Activated CD8-positive, alpha-beta memory T cell treated with anti-CD3 and anti-CD28 coated beads for 24 hours (primary cell): ENCODE measurements at regions not wholly inside any gene's neighbourhood (a gene's known extent, or its start where the extent isn't known, plus 50 kb on each side); places are given as distances from the start of the nearest gene placed in this dataset.

Experiments used
- DNase-seq: peaks from one replicate; pipeline ENCODE4 v3.0.0-alpha.2; 2020

GRCh38 chr14:94884616-94885230 lies 114.8 kb upstream of the GSC start:
- DNase-seq, result no peak

DNA sequence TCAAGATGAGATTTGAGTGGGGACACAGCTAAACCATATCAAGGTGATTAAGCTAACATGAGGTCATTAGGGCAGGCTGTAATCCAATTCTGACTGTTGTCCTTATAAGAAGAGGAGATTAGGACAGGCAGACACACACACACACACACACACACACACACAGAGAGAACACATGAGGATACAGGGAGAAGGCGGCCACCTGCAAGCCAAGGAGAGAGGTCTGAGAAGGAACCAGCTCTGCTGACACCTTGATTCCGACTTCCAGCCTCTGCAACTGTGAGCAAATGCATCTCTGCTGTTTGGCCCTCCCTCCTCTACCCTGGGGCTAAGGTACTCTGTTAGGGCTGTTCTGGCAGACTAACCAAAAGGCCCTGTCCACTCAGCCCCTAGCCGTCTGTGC lies 112.5 kb upstream of the GSC start:
- DNase-seq, result no peak

DNA sequence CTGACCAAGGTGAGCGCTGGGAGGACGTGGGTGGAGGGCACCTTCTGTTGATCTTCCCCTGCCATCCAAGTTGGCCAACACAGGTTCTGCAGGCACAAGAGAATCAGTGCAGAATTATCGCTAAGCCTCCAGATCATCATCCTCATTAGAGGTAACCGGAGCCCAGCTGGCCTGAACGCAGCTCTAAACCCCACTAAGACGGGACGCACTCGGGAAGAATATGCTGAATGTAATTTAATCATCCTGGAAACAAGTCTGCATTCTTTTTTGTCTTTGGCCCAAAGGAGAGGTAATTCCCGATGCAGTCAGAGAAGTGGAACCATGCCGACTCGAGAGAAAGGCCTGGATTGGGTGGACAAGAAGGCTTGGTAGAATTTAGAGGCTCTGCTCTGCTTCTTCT lies 111.0 kb upstream of the GSC start:
- no peak for DNase-seq

DNA sequence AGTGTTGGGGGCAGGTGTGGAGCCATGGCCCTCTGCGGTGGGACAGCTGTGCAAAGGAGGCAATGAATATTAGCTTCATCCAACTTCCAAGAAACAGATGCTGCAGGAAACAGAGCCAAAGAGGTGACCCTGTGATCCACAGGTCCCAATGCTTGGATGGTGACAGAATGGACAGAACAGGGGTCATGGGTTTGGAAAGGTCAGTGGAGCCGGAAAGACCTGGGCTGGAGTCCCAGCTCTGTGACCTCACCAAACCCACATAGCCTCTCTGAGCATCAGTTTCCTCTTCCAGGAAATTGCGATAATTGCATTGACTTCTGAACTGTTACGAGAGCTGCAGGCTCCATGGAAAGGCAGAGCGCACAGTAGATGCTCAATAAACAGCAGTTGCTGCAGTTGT lies 110.2 kb upstream of the GSC start:
- DNase-seq, result no peak

- no peak for DNase-seq
Measured at GRCh38 chr14:94879537-94879936, 109.6 kb upstream of the GSC start.

DNA sequence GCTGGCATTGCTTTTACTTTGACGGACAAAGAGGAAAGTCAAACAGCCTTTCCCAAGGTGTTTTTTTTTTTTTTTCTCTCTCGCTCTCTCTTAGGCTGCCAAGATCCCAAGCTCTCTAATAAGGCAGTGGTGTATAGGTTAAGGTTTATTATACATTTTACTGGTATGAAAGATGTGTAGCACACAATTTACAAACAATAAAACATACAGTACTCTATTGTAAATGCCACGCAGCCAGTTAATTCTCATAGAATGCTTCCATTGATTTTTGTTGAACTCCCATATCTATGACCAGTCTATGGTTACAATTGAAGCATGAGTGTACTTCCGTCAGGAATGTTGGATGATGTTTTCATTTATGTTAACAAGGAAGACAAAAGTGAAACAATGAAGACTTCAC lies 106.4 kb upstream of the GSC start:
- no peak for DNase-seq

DNA sequence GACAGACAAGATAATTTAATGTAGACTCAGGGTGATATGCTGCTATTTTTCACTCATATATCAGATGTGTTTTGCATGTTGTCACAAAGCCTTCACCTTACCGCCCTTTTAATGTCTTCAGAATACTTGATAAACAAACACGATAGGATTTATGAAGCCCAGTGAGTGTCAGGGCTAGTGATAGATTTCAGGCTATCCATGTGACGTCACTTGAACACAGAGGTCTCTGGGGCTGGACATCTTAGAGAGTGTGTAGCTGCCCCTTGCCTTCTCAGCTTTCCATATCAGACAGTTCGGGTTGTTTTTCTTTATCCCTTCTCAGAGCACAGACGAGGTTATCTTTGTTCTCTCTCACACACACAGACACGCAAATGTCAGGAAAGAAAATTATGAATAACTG lies 105.3 kb upstream of the GSC start:
- no peak for DNase-seq

DNA sequence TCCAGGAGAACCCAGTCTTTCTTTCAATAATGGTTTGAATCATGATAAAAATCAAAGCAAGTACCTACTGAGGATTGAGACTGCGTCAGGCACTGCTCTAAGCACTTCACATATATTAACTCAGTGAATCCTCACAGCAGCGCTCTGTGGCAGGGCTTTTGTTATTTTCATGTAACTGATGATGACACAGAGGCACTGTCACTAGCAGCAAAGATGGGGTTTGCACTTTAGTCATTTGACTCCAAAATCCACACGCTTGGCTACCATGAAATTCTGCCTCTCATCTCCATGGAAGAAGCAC lies 98.8 kb upstream of the GSC start:
- DNase-seq, result no peak

- no peak for DNase-seq
Measured at GRCh38 chr14:94867946-94868771, 98.2 kb upstream of the GSC start.

DNA sequence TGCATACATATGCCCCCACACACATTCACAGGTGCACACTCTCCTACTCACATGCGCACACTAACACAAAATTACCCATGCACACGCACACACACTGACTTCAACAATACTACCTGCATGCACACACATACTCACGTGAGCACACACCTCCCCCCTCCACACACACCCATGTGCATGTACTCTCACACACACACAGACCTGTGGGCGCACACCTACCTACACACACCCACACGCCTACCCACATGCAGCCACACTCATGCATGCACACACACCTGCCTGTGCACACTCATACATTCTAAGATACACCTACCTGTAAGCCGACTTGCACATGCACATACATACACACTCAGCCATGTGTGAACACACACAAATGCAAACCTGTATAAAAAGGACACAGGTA lies 97.3 kb upstream of the GSC start:
- no peak for DNase-seq

- DNase-seq, result no peak
Measured at GRCh38 chr14:94864387-94865195, 94.7 kb upstream of the GSC start.

DNA sequence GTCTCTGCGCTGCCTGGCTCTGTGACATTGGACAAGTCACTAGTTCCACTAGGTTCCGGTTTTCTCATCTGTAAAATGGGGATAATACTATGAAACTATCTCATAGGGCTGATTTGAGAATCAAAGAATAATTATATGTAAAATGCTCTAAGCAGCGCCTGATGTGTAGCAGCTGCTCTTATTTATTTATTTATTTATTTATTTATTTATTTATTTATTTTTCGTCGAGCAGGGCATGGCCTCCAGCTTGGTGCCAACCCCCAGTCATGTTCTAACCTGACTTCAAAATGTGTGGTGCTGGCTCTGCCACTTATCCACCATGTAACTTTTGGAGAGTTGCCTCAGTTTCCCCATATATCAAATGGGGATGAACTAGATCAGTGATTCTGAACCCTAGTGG lies 93.5 kb upstream of the GSC start:
- no peak for DNase-seq

DNA sequence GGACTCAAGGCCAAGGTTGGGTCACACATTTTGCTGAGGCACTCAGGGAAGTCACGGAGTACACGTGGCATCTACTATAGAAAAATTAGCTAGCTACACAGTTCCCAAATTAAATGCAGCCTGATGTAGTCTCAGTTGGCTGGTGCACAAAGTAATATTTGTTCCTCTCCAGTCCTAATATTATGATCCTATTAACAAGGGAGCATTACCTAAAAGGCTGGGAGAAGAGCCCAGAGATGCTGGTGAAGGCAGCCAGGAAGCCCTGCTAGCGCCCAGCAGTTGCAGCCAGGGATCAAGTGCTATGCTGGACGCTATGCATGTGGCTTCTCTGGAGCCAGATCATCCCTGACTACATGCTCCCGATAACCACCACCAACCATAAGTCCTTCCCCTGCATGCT lies 88.0 kb upstream of the GSC start:
- DNase-seq, result no peak

DNA sequence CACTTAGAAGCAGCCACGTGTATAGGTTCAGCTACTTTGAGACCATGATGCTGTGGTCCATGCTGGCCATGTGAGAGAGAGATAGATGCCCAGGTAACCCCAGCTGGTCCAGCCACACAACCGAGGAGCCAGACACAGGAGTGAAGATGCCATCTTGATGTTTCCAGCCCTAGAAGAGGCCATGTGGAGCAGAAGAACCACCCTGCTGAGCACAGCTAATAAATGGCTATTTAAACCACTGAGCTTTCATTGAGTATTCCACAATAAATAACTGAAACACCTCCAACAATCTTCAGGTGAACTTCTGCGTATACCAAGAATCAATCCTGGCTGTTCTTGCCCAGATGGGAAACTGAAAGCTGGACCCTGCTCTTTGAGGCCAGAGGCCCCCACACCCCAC lies 84.0 kb upstream of the GSC start:
- DNase-seq, result no peak

DNA sequence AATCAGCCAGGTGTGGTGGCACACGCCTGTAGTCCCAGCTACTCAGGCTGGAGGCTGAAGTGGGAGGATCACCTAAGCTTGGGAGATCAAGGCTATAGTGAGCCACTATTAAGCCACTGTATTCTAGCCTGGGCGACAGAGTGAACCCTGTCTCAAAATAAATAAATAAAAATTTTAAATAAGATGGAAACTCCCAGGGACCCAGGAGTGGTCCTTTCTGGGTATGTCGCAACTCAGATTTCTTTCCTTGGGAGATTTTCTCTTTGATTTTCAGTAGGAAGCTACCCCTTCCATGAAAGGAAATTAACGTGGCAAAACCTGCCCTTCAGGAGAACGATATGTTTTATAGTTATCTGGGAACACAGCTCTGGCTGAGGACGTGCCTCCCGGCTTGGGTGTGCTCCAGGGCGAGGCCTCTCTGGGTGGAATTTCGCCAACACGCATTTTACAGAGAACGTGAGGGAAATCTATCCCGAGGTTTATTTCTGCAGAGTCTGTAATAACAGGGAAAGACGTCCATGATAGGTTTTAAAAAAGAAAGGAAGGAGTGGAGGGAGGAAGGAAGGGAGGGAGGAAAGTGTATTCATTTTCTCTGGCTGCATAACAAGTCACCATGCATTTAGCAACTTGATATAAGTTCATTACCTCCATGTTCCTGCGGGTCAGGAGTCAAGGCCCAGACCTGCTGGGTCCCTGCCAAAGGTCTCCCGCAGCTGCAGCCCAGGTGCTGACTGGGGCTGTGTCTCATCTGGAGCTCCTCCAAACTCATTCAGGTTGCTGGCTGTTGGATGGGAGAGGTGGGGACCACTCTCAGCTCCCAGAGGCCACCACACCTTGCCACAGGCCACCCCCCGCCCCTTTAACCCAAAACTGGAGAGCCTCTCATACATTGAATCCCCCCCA lies 80.6 kb upstream of the GSC start:
- no peak for DNase-seq

DNA sequence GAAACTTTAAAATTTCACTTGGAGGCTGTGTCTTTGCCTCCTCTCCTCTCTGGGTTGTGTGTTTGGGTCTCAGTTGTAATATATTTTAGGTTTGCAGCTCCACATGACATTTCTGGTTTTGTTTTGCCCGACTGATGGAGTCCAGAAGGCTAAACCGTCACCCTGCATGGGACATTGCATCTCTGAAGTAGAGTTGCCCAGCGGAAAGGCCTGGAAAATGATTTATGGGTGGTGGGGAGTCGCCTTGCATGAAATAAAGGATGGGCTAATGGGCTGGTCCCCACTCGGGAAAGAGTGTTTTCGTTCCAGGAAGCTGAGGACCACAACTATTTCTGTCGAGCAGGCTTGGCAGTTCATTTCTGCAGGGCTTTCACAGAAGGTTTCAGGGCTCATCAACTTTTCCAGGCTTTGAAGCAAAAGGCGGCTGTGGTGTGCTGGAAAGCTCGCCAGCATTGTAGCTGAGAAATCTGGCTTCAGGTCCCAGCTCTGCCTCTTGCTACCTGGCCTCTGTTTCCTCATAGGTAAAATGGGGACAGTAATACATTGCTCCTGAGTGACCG lies 74.8 kb upstream of the GSC start:
- DNase-seq, result no peak

GRCh38 chr14:94840467-94840866 lies 70.6 kb upstream of the GSC start:
- no peak for DNase-seq

GRCh38 chr14:94839348-94839747 lies 69.4 kb upstream of the GSC start:
- DNase-seq, result no peak

- no peak for DNase-seq
Measured at GRCh38 chr14:94836849-94837248, 66.9 kb upstream of the GSC start.

- DNase-seq, result no peak
Measured at GRCh38 chr14:94833633-94834032, 63.7 kb upstream of the GSC start.

DNA sequence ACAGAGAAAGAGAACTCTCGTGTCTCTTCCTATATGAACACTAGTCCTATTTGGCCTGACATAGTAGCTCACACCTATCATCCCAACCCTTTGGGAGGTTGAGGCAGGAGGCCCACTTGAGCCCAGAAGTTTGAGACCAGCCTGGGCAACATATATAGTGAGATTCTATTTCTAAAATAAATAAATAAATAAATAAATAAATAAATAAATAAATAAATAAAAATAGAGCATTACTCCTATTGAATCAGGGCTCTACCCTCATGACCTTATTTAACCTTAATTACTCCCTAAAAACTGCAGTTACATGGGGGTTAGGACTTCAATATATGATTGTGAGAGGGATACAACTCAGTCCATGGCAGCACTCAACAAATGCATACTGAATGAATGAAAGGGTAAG lies 61.2 kb upstream of the GSC start:
- no peak for DNase-seq

DNA sequence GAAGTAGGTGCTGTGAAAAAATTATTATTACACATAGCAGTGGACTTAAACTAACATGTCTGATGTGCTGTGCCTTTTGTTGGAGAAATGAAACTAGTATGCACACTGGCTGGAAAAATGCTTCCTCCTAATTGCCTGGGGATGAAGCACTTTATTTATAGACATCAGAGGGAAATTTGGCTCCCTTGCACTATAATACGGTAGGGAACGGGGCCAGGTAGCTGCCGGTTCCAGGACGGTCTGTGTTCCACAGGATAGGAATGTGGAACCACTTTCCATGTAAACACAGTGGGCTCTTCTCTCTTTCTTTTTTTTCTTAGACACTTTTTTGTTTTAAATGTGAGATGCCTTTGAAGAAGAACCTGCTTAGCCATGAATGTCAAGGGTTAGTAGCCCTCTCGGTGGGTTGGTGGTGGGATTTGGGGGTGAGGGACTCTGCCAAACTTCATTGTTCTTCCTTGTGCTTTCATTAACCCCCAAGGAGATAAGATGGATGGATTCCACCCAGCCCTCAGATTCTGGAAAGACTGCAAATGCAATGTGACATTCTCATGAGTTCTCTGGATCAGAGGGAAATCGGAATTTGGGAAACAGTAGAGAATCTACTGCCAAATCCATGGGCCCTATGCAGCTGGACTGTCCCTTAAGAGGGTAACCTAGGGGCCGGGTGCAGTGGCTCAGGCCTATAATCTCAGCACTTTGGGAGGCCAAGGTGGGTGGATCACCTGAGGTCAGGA lies 58.0 kb upstream of the GSC start:
- DNase-seq, result no peak
